ENCODE measurements at regions not wholly inside any gene's neighbourhood (a gene's known extent, or its start where the extent isn't known, plus 50 kb on each side); places are given as distances from the start of the nearest gene placed in this dataset.

DNA sequence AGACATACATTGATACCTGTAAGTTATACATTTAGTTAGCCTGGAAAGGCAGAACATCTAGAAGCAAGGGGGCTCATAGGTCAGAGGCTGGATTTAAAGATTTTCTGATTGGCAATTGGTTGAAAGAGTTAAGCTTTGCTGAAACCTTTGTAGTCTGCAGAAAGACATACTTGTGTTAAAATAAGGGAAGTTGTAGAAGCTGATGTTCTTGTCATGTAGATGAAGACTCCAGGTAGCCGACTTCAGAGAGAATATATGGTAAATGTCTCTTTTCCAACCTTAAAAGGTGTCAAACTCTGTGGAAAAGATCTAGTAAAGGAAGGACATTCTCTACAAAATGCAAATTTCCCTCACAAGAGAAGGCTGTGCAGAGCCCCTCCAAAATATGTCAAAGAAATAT lies 62.9 kb upstream of the ADAMTS16 start:
- no peak for TF ChIP-seq FOXP2 (optimal IDR thresholded peaks at IDR 0.05; ENCODE audit: borderline replicate concordance, extremely low read depth, extremely low read length, insufficient read depth)
- no peak for TF ChIP-seq POLR2AphosphoS5 (IDR thresholded peaks at IDR 0.05; ENCODE audit: low read depth, low read length)
- TF ChIP-seq, protein P1, sequence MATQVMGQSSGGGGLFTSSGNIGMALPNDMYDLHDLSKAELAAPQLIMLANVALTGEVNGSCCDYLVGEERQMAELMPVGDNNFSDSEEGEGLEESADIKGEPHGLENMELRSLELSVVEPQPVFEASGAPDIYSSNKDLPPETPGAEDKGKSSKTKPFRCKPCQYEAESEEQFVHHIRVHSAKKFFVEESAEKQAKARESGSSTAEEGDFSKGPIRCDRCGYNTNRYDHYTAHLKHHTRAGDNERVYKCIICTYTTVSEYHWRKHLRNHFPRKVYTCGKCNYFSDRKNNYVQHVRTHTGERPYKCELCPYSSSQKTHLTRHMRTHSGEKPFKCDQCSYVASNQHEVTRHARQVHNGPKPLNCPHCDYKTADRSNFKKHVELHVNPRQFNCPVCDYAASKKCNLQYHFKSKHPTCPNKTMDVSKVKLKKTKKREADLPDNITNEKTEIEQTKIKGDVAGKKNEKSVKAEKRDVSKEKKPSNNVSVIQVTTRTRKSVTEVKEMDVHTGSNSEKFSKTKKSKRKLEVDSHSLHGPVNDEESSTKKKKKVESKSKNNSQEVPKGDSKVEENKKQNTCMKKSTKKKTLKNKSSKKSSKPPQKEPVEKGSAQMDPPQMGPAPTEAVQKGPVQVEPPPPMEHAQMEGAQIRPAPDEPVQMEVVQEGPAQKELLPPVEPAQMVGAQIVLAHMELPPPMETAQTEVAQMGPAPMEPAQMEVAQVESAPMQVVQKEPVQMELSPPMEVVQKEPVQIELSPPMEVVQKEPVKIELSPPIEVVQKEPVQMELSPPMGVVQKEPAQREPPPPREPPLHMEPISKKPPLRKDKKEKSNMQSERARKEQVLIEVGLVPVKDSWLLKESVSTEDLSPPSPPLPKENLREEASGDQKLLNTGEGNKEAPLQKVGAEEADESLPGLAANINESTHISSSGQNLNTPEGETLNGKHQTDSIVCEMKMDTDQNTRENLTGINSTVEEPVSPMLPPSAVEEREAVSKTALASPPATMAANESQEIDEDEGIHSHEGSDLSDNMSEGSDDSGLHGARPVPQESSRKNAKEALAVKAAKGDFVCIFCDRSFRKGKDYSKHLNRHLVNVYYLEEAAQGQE (IDR thresholded peaks at IDR 0.05; ENCODE audit: insufficient read depth in 1 of 2, low read depth in 2 of 2, low read length in 2 of 2), result no peak

All from PFSK-1 (cell line).